ENCODE measurements at regions not wholly inside any gene's neighbourhood (a gene's known extent, or its start where the extent isn't known, plus 50 kb on each side); places are given as distances from the start of the nearest gene placed in this dataset.

DNA sequence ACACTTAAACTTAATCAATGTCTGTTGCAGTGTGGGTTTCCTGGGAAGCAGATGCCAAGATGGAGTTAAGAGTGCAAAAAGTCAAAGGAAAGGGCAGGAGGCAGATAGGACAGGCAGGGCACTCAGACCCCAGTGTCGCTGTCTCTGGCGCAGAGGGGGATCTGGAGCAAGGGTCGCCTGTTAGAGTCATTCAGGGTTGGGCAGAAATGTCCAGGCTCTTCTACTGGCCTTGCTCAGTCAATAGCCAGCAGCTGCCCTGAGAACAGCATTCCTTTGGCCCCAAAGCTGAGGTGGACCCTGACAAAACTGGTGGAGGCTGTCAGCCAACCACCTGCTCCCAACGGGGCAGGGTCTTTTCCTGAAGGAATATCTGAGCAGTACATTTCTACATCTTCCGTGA lies 97.1 kb upstream of the SLC66A3 start:
- Histone ChIP-seq H3K27me3 (no peaks in the 10 kb centered on the region), H3K4me1 (no peaks in the 10 kb centered on the region), H3K4me3 (no peak overlapping the region), H3K36me3 (no peaks in the 10 kb centered on the region), H3K9me3 (peaks cover 0 to 36% (median 21%) of the 10 kb centered on the region in 12 donors), H3K27ac (no peak overlapping the region)
- DNase-seq, result no peak
- TF ChIP-seq, protein P1, sequence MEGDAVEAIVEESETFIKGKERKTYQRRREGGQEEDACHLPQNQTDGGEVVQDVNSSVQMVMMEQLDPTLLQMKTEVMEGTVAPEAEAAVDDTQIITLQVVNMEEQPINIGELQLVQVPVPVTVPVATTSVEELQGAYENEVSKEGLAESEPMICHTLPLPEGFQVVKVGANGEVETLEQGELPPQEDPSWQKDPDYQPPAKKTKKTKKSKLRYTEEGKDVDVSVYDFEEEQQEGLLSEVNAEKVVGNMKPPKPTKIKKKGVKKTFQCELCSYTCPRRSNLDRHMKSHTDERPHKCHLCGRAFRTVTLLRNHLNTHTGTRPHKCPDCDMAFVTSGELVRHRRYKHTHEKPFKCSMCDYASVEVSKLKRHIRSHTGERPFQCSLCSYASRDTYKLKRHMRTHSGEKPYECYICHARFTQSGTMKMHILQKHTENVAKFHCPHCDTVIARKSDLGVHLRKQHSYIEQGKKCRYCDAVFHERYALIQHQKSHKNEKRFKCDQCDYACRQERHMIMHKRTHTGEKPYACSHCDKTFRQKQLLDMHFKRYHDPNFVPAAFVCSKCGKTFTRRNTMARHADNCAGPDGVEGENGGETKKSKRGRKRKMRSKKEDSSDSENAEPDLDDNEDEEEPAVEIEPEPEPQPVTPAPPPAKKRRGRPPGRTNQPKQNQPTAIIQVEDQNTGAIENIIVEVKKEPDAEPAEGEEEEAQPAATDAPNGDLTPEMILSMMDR (IDR thresholded peaks at IDR 0.05), result no peak
- no peak for TF ChIP-seq POLR2A (IDR thresholded peaks at IDR 0.05)
- 76 to 81% (median 78%) methylated on average over 5 of the region's 5 CpGs for WGBS, 4 donors
- intact Hi-C loops (cut with DNase I), result no loop called here
- no peak for ATAC-seq

DNA sequence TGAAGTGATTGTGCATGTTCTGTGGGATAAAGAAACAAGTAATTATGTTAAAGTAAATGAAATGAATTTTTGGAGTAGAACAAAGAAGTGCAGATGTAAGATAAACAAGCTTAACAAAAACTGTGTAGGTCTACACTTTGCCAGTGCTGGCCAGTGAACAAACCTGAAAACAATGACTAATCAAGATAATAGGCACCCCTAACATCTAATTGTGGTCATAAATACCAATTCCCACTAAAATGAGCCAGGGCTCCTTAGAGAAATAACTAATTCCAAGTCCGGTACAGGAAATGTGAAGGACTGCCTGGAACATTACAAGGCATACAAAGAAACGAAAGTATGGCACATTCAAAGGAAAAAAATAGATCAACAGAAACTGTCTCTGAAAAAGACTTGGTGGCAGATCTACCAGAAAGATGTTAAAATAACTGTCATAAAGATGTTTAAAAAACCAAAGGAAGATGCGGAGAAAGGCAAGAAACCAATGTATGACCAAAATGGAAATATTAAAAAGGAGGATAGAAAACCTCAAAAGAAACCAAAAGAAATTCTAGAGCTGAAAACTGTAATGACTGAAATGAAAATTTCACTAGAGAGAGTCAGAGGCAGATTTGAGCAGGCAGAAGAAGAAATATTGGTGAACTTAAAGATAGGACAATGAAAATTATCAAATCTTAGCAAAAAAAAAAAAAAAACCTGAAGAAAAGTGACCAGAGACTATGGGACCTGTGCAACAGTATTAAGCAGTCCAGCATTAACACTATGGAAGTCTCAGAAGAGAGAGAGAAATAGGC lies 94.7 kb upstream of the SLC66A3 start:
- H3K36me3 ChIP-seq, result no peaks in the 10 kb centered on the region
- intact Hi-C loops (cut with DNase I), result no loop called here
- peaks cover 0 to 8% (median 0%) of the 10 kb centered on the region in 9 donors for H3K27me3 ChIP-seq
- no peak for TF ChIP-seq POLR2A (IDR thresholded peaks at IDR 0.05)
- TF ChIP-seq, protein P1 (IDR thresholded peaks at IDR 0.05), result no peak
- ATAC-seq (no peak), DNase-seq (no peak)
- H3K27ac ChIP-seq, result no peak overlapping the region
- H3K4me3 ChIP-seq, result no peak overlapping the region
- H3K9me3 ChIP-seq, result peaks cover 0 to 39% (median 21%) of the 10 kb centered on the region in 12 donors
- 79 to 85% (median 83%) methylated on average over 3 of the region's 3 CpGs for WGBS, 4 donors
- H3K4me1 ChIP-seq, result no peaks in the 10 kb centered on the region

DNA sequence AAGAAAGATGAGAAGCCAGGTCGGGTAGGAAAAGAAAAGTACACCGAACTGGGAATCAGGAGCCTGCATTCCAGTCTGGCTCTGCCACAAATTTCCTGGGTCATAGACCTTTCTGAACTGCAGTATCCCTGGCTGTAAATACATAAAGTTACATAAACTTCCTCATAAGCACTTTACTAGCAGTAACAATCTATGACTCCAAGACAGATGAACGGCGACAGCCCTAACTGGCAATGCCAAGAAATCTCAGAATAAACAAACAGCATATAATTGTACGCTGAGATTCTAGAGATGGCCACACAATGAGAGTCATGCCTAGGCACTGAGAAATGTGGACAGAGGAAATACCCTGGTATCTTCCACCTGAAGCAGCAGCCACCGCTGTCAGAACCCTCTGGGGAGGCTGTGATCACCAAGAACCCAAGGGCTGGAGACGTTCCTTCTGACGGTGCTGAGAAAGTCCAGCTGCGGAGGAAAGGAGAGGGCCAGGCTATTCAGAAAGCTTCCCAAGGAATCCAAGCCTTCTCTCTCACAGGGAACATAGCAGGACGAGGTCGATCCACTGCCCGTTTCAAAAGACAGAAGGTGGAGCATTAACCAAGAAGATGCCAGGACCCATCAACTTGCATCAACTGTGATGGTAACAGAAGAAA lies 89.3 kb upstream of the SLC66A3 start:
- 48 to 58% (median 54%) methylated on average over 12 of the region's 12 CpGs for WGBS, 4 donors
- Histone ChIP-seq H3K4me3 (no peak overlapping the region), H3K27me3 (peaks cover 0 to 10% (median 0%) of the 10 kb centered on the region in 9 donors), H3K9me3 (peaks cover 0 to 24% (median 10%) of the 10 kb centered on the region in 12 donors), H3K36me3 (no peaks in the 10 kb centered on the region), H3K27ac (no peak overlapping the region), H3K4me1 (no peaks in the 10 kb centered on the region)
- intact Hi-C loops (cut with DNase I), result no loop called here
- TF ChIP-seq, protein P1 (IDR thresholded peaks at IDR 0.05), result no peak
- no peak for TF ChIP-seq POLR2A (IDR thresholded peaks at IDR 0.05)
- ATAC-seq (no peak), DNase-seq (no peak)

Data from heart left ventricle (tissue), 16 donors.